GM23248 (cell line): ENCODE measurements at regions not wholly inside any gene's neighbourhood (a gene's known extent, or its start where the extent isn't known, plus 50 kb on each side); places are given as distances from the start of the nearest gene placed in this dataset.
"Not testable (repeated sequence)": the region's sequence is repeated elsewhere in the genome, so short reads cannot be mapped to it uniquely, and the experiment has no call there.

ENCODE experiments used
- EZH2 ChIP-seq: fragments of 200-600 bp; sonication (generic); IDR thresholded peaks from 2 replicates; pipeline ENCODE4 v1.6.1; 2018; ENCODE audit warnings: antibody characterized with exemption, mild to moderate bottlenecking; ENCODE audit not compliant: insufficient read depth, poor library complexity, severe bottlenecking
- EZH2phosphoT487 ChIP-seq: fragments of 200-600 bp; sonication (generic); IDR thresholded peaks from 2 replicates; pipeline ENCODE4 v1.6.1; 2018; ENCODE audit warnings: antibody characterized with exemption, moderate library complexity, mild to moderate bottlenecking, low read depth; ENCODE audit not compliant: insufficient read depth

GRCh38 chr13:46467694-46468093 lies 80.6 kb upstream of the RUBCNL start:
- not testable (repeated sequence) for TF ChIP-seq EZH2, EZH2phosphoT487
